Mesendoderm (in vitro differentiated cells): ENCODE measurements at regions not wholly inside any gene's neighbourhood (a gene's known extent, or its start where the extent isn't known, plus 50 kb on each side); places are given as distances from the start of the nearest gene placed in this dataset.

Source experiments
- DNase-seq: peaks from one replicate; pipeline ENCODE4 v3.0.0; 2013
- H2AK5ac ChIP-seq: 2 replicates; pipeline ENCODE4 v1.6.1; 2013; ENCODE audit warnings: low read length, inconsistent platforms
- H2BK120ac ChIP-seq: 2 replicates; pipeline ENCODE4 v1.6.1; 2013; ENCODE audit warnings: low read depth, mild to moderate bottlenecking, low read length, moderate library complexity, mixed read lengths
- H2BK15ac ChIP-seq: replicated peaks from 2 replicates; pipeline ENCODE4 v1.6.1; 2013; ENCODE audit warnings: low read depth, mild to moderate bottlenecking, moderate library complexity
- H2BK5ac ChIP-seq: 2 replicates; pipeline ENCODE4 v1.6.1; 2013; ENCODE audit warnings: low read length, inconsistent platforms
- H3K18ac ChIP-seq: 2 replicates; pipeline ENCODE4 v1.6.1; 2013; ENCODE audit warnings: mild to moderate bottlenecking, low read length, mixed read lengths
- H3K23ac ChIP-seq: one replicate; pipeline ENCODE4 v1.6.1; 2013; ENCODE audit warnings: low read length
- H3K27ac ChIP-seq: 2 replicates; pipeline ENCODE4 v1.5.1; 2013; ENCODE audit warnings: low read depth, mild to moderate bottlenecking, inconsistent platforms, low read length, moderate library complexity
- H3K27me3 ChIP-seq: 2 replicates; pipeline ENCODE4 v1.6.1; 2013; ENCODE audit warnings: low read length, control low read depth, mild to moderate bottlenecking, inconsistent platforms; ENCODE audit not compliant: insufficient read depth, poor library complexity
- H3K36me3 ChIP-seq: 2 replicates; pipeline ENCODE4 v1.6.1; 2013; ENCODE audit warnings: low read length, inconsistent platforms; ENCODE audit not compliant: control insufficient read depth, insufficient read depth
- H3K4ac ChIP-seq: one replicate; pipeline ENCODE4 v1.6.1; 2013; ENCODE audit warnings: low read depth, mild to moderate bottlenecking, low read length, moderate library complexity
- H3K4me1 ChIP-seq: 2 replicates; pipeline ENCODE4 v1.6.1; 2013; ENCODE audit warnings: low read depth, low read length, inconsistent platforms; ENCODE audit not compliant: control insufficient read depth
- H3K4me2 ChIP-seq: 2 replicates; pipeline ENCODE4 v1.6.1; 2013; ENCODE audit warnings: low read length
- H3K4me3 ChIP-seq: 2 replicates; pipeline ENCODE4 v1.5.1; 2013; ENCODE audit warnings: mild to moderate bottlenecking, low read length
- H3K56ac ChIP-seq: one replicate; pipeline ENCODE4 v1.6.1; 2013; ENCODE audit warnings: low read length
- H3K79me1 ChIP-seq: 2 replicates; pipeline ENCODE4 v1.6.1; 2013; ENCODE audit warnings: low read length, inconsistent platforms
- H3K79me2 ChIP-seq: 2 replicates; pipeline ENCODE4 v1.6.1; 2013; ENCODE audit warnings: mild to moderate bottlenecking, low read length; ENCODE audit not compliant: control insufficient read depth, insufficient read depth
- H3K9ac ChIP-seq: 2 replicates; pipeline ENCODE4 v1.6.1; 2013; ENCODE audit warnings: low read length, inconsistent platforms
- H4K5ac ChIP-seq: one replicate; pipeline ENCODE4 v1.6.1; 2013; ENCODE audit warnings: low read length
- H4K8ac ChIP-seq: one replicate; pipeline ENCODE4 v1.6.1; 2013; ENCODE audit warnings: low read depth, mild to moderate bottlenecking, control low read depth, low read length, moderate library complexity
- WGBS: extraction: QIAGEN DNeasy Blood & Tissue Kit; methylation state at CpG from one replicate; pipeline ENCODE4 v1.1.7; 2013; ENCODE audit warnings: low lambda C conversion rate, missing lambda C conversion rate; ENCODE audit not compliant: insufficient coverage; ENCODE audit errors: extremely low coverage; 5-methylcytosine and 5-hydroxymethylcytosine counted together

DNA sequence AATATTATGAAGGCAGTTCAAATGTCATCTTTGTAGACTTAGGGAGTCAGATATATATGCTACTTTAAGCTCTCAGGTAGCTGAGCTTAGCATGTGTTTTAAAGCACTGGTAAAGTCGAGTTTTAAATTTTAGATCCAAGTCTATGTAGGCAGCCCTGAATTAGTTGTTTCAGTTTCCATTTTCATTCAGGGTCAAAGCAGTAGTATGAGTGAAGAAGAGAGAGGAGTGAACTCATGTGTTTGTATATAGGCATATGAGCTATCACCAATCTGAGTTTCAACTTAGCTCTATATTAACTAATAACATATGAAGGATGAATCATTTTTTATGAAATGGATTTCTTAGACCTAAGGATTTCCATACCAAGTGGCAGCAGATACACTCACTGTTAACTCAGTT is 1353.4 kb downstream of the FSTL5 start:
- Histone ChIP-seq H3K27ac (no peak overlapping the region), H3K79me1 (no peaks in the 10 kb centered on the region), H3K9ac (no peak overlapping the region), H3K4me1 (no peaks in the 10 kb centered on the region), H3K56ac (no peak overlapping the region), H4K5ac (no peak overlapping the region), H3K79me2 (no peaks in the 10 kb centered on the region), H3K4me3 (no peak overlapping the region), H3K4ac (no peak overlapping the region), H2BK5ac (no peak overlapping the region), H2BK15ac (no peak overlapping the region), H3K27me3 (no peaks in the 10 kb centered on the region), H3K36me3 (no peaks in the 10 kb centered on the region), H4K8ac (no peak overlapping the region), H2AK5ac (no peak overlapping the region), H3K23ac (no peak overlapping the region), H3K18ac (no peak overlapping the region), H2BK120ac (no peak overlapping the region), H3K4me2 (no peak overlapping the region)
- WGBS, result no CpG with 5 or more reads among the region's 1 CpG
- DNase-seq, result no peak

DNA sequence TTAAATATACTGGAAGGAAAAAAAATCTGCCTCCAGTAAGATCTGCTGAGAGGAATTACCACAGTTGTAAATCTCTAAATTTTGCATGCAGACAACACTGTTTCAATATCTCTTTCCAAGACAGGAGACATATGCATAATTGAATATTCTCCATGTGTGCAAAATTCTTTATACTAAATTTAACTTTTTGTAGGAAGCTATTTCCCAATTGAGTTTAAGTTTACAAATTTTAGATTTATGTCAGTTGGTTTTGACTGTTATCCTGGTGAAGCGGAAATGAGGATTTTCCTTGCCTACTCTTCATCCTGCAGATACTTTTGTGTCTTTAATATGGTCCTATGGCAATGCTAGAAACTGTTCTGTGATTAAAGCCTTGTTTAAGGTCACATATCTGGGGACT is 1352.9 kb downstream of the FSTL5 start:
- H2BK120ac ChIP-seq, result no peak overlapping the region
- no peaks in the 10 kb centered on the region for H3K79me1 ChIP-seq
- H4K8ac ChIP-seq, result no peak overlapping the region
- no peak overlapping the region for H3K4me2 ChIP-seq
- no peaks in the 10 kb centered on the region for H3K27me3 ChIP-seq
- DNase-seq, result no peak
- H3K36me3 ChIP-seq, result no peaks in the 10 kb centered on the region
- H2AK5ac ChIP-seq, result no peak overlapping the region
- no peak overlapping the region for H4K5ac ChIP-seq
- no peak overlapping the region for H3K56ac ChIP-seq
- WGBS, result no CpG with 5 or more reads among the region's 1 CpG
- H3K79me2 ChIP-seq, result no peaks in the 10 kb centered on the region
- H3K4me3 ChIP-seq, result no peak overlapping the region
- no peak overlapping the region for H3K23ac ChIP-seq
- no peak overlapping the region for H2BK5ac ChIP-seq
- H3K27ac ChIP-seq, result no peak overlapping the region
- H3K4ac ChIP-seq, result no peak overlapping the region
- no peaks in the 10 kb centered on the region for H3K4me1 ChIP-seq
- H3K9ac ChIP-seq, result no peak overlapping the region
- H3K18ac ChIP-seq, result no peak overlapping the region
- H2BK15ac ChIP-seq, result no peak overlapping the region

DNA sequence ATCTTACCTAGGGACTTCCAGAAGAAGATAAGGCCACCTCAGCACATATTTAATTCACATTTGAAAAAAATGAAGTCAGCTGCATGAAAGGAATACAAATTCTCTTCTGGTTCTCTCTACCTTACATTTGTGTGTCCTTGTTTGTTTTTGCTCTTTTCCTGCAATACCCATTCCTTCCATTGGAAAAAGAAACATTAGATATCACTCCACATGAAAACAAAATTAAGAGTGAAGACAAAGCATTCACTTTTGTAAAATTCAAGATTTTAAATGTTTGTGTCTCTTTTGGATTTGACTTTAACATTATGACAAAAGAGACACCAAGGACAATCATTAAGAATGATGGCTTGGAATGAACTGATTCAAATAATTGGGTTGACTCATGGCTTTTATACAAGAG is 1351.8 kb downstream of the FSTL5 start:
- H3K79me2 ChIP-seq, result no peaks in the 10 kb centered on the region
- H3K36me3 ChIP-seq, result no peaks in the 10 kb centered on the region
- no peak overlapping the region for H2BK120ac ChIP-seq
- no peak overlapping the region for H3K27ac ChIP-seq
- no peak overlapping the region for H2AK5ac ChIP-seq
- no peak overlapping the region for H3K4me2 ChIP-seq
- no peak overlapping the region for H2BK15ac ChIP-seq
- H4K5ac ChIP-seq, result no peak overlapping the region
- no peak overlapping the region for H3K4ac ChIP-seq
- H3K79me1 ChIP-seq, result no peaks in the 10 kb centered on the region
- no peaks in the 10 kb centered on the region for H3K4me1 ChIP-seq
- H4K8ac ChIP-seq, result no peak overlapping the region
- no peak overlapping the region for H3K9ac ChIP-seq
- H3K27me3 ChIP-seq, result no peaks in the 10 kb centered on the region
- H3K56ac ChIP-seq, result no peak overlapping the region
- H2BK5ac ChIP-seq, result no peak overlapping the region
- no peak overlapping the region for H3K18ac ChIP-seq
- no peak overlapping the region for H3K23ac ChIP-seq
- H3K4me3 ChIP-seq, result no peak overlapping the region
- no peak for DNase-seq

DNA sequence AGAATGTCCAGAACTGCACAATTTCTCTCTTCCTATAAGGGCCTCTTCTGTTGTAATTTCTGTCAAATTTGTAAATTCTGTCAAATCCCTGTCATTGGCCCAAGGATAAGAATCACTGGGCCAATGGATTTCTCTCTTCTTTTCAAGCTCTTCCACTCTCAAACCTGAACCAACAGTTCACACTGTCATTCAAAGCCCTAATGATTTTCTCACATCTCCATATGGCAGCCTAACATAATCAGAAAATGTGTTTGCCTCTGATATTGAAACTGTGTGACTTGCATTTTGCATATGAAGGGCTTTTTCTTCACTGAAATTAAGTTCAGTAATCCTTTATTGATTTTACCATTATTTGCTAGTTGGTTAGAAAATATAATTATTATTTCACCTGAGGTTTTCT is 1349.1 kb downstream of the FSTL5 start:
- H3K9ac ChIP-seq, result no peak overlapping the region
- no peak overlapping the region for H4K5ac ChIP-seq
- no peak overlapping the region for H3K27ac ChIP-seq
- no peak for DNase-seq
- H3K23ac ChIP-seq, result no peak overlapping the region
- H3K4ac ChIP-seq, result no peak overlapping the region
- no peak overlapping the region for H3K18ac ChIP-seq
- H2BK15ac ChIP-seq, result no peak overlapping the region
- no peaks in the 10 kb centered on the region for H3K79me1 ChIP-seq
- H2AK5ac ChIP-seq, result no peak overlapping the region
- H3K56ac ChIP-seq, result no peak overlapping the region
- no peaks in the 10 kb centered on the region for H3K79me2 ChIP-seq
- H3K27me3 ChIP-seq, result no peaks in the 10 kb centered on the region
- no peak overlapping the region for H2BK5ac ChIP-seq
- no peak overlapping the region for H3K4me3 ChIP-seq
- no peak overlapping the region for H3K4me2 ChIP-seq
- no peak overlapping the region for H2BK120ac ChIP-seq
- no peaks in the 10 kb centered on the region for H3K4me1 ChIP-seq
- H3K36me3 ChIP-seq, result no peaks in the 10 kb centered on the region
- H4K8ac ChIP-seq, result no peak overlapping the region

DNA sequence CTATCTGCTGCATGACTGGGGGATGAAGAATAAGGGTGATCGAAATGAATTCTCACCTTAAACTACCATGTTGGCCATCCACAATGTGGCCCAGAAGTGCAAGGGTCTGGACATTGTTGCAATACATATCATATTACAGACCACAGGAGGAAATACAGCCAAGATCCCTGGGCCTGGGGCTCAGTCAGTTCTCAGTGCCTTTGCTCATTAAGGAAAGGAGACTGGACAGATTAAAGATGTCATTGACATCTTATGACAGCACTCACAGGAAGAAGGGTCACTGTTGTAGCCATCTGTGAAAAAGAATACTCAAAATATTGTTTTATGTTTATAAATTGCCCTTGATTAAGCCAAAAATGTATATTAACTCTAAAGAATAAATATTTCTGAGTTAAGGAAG is 1345.2 kb downstream of the FSTL5 start:
- Histone ChIP-seq H3K4me3 (no peak overlapping the region), H3K79me2 (no peaks in the 10 kb centered on the region), H3K36me3 (no peaks in the 10 kb centered on the region), H3K27ac (no peak overlapping the region), H4K8ac (no peak overlapping the region), H4K5ac (no peak overlapping the region), H2AK5ac (no peak overlapping the region), H3K4ac (no peak overlapping the region), H2BK5ac (no peak overlapping the region), H3K4me1 (no peaks in the 10 kb centered on the region), H2BK15ac (no peak overlapping the region), H3K27me3 (no peaks in the 10 kb centered on the region), H3K23ac (no peak overlapping the region), H3K9ac (no peak overlapping the region), H3K79me1 (no peaks in the 10 kb centered on the region), H3K18ac (no peak overlapping the region), H2BK120ac (no peak overlapping the region), H3K4me2 (no peak overlapping the region), H3K56ac (no peak overlapping the region)
- no CpG with 5 or more reads among the region's 1 CpG for WGBS
- no peak for DNase-seq

DNA sequence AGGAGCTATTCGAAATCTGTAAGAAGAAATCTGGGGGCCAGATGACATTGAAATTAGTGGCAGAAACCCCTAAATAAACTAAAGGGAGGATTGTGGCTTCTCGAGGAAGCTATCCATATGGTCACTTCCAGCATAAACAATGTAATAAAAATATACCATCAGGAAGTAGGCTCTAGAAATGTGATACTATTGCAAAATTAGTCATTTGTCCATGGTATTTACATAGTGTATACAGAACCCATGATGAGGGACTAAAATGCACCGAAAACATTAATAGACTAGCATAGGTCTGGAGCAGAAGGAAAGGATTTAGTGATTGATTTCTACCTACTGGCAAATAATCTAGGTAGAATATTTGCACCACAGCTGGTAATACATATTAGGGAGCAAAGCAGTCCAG is 1344.0 kb downstream of the FSTL5 start:
- Histone ChIP-seq H3K79me2 (no peaks in the 10 kb centered on the region), H2BK5ac (no peak overlapping the region), H2AK5ac (no peak overlapping the region), H4K5ac (no peak overlapping the region), H3K79me1 (no peaks in the 10 kb centered on the region), H3K18ac (no peak overlapping the region), H3K56ac (no peak overlapping the region), H3K4me1 (no peaks in the 10 kb centered on the region), H2BK120ac (no peak overlapping the region), H3K23ac (no peak overlapping the region), H2BK15ac (no peak overlapping the region), H3K4me3 (no peak overlapping the region), H3K4ac (no peak overlapping the region), H4K8ac (no peak overlapping the region), H3K4me2 (no peak overlapping the region), H3K27me3 (no peaks in the 10 kb centered on the region), H3K9ac (no peak overlapping the region), H3K36me3 (no peaks in the 10 kb centered on the region), H3K27ac (no peak overlapping the region)
- WGBS, result no CpG with 5 or more reads among the region's 3 CpGs
- DNase-seq, result no peak
